Stimulated activated CD4-positive, alpha-beta T cell treated with anti-CD3 and anti-CD28 coated beads, TNF-alpha, amount 100 ng/mL, for 1 hour (primary cell): ENCODE measurements at regions not wholly inside any gene's neighbourhood (a gene's known extent, or its start where the extent isn't known, plus 50 kb on each side); places are given as distances from the start of the nearest gene placed in this dataset.

Experiments used
- DNase-seq, 3 donors: peaks; one replicate each; pipeline ENCODE4 v3.0.0-alpha.2; 2020; ENCODE audit warnings: low read depth in 3 of 3, low spot score in 1 of 3

DNA sequence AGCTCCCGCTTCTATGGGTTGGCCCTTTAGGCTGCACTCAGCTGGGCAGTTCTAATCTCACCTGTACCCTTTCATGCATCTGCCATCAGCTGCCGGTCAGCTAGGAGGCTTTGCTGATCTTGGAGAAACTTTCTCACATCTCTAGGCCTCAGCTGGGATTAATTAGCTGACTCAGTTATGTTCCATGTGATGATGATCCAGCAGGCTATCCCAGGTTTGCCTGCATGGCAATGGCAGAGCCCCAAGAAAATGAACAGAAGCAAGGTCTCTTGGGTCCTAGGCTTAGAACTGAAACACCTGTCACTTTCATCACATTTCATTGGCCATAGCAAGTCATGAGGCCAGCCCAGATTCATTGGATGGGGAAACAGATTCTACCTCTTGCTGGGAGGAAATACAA is 304.6 kb upstream of the TBC1D5 start:
- DNase-seq = no peak

DNA sequence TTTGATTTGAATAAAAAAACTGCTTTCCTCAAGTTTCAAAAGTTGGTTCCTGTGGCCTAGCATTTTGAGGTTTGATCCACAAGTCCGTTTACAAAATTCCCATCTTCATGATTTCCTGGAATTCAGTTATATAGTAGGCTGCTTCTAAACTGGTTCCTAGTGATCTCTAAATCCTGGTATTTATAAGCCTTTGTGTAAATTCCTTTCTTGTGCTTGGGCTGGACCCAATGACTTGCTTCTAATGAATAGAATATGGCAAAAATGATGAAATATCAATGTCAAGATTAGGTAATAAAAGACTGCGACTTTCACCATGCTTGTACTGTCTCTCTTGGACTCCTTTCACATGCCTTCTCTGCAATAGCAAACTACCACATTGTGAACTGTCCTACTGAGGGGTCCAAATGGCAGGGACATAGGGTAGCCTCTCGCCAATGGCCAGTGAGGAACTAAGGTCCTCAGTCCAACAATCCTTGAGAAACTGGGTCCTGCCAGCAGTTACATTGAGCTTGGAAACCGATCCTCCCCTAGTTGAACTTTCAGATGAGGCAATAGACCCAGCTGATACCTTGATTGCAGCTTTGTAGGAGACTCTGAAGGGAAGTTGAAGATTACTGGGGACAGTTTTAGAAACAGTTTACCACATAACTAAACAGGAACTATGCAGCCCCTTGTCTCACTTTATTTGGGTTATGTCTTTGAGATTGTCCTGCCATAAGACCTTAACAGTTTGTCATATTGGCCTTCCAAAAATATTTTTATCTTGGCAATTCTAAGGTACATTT is 303.9 kb upstream of the TBC1D5 start:
- no peak for DNase-seq

DNA sequence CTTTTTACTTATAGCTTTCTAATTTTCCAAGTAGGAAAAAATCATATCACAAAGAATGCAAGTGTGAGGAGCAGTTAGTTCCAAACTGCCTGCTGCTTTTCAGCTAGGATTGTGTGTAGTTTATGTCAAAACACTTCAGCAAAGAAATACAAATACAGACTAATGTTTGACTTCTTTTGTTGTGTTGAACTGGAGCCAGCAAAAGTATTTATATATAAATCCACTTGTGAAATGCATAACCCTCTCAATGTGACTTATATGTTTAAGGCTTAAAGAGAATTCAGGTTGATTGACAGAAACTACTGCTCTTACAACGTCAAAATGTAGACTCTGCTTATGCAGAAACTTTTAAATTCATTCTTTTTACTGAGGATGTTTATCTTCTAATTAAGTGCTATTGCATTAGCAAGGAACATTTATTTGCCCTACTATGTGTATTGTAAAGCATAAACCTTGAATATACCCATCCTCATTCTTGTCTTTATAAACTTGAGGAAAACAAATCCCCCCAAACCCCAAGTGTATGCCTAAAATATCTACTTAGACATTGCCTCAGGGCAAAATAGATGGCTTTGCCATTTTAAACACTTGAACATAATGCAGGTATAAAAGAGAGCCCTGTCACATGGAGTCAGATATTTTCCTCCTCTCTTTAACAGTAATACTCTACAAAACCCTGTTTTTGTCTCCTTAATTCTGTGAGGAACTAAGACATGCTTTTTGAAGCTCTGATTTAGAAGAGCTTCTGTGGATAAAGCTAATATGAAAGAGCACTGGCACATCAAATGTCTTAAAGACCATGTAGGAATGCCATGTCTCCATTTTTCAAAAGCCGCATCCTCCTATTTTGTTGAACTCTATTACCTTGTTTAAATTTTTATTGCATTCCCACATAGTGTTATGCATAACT is 302.8 kb upstream of the TBC1D5 start:
- DNase-seq = no peak

DNA sequence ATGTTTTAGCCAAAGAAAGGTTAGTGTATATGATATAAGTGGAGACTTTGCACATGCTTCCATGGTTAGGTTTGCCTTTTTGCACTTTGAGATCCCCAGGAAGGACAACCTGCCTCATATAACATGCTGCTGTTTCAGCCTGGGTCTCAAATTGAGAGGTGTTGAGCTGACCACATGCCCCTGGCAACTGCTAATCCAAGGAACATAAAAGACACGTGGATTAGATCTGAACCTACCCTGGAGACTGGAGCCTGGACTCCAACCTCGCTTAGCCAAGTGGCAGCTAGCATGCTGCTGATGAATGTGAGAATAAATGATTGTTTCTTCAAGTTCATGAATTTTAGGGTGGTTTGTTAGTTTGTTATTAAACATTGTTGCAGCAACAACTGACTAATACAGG is 301.8 kb upstream of the TBC1D5 start:
- no peak for DNase-seq

DNA sequence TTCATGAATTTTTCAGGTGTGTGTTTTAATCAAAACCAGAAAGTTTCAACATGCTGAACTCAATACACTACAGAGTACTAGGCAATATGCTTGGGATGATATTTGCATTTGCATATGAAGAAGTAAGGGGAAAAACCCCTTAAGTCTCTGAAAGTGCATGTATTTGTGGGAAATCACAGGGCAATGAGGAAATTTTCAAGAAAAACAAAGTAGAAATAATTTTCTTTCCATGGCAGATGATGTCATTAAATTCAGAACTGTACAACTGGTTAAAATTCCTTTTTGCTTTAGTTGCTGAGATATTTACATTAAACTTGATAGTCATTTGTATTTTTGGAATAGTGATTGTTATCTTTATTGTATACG is 294.0 kb upstream of the TBC1D5 start:
- DNase-seq = no peak

DNA sequence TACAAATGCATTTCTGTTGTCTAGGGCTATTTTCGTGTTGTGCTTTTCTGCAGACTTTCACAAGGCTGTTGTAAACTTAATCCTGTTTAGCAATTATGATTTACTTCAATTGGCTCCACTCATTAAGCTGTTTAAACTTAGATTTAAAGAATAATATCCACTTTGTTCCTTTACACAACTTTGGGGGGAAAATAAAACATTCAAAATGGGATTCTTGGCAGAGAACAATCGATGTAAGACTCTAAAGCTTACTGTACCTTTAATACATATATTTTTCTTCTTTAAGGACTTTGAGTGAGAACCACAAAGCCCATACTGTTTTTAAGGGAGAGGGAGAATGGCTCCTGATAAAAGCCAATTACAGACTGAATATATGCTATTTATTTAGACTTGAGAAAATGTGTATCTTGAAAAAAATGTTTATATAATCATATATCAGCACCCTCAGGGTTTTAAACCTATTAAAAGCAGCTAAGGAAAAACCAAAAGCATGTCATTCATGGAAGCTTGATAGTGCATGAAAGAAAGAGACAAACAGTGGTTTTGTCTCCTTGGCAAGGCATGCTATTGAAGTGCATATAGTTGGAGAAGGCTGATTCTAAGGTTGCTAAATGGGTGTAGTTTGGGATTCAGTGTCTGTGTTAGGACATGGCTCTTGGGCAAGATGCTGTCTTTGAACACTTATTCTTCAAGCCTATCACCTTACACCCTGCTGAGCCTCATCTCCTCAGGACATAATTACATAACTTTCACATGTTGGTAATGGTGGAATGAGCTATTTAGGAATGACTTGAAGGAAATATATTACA is 293.4 kb upstream of the TBC1D5 start:
- DNase-seq = no peak

DNA sequence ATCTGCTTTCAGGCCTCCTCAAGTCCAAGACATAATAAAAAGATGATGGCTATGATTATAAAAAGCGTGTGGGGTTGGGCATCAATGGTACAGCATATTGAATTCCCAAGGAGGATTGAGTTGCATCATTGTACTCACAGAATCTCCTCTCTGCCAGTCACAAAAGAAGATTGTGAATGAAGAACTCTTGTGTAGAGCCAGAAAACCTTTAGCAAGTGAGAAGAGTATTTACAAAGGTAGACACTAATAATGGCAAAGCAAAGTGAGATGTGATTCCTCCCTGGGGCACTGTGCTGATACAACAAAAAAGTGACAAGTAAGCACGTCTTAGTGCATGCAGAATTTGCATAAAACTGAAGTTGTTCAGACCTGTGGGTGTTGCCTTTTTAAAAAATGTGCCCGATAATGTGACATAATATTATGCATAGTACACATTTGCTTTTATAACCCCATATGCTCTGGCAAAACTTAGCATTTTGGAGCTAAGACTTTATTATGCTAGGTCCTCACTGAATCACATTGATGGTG is 291.2 kb upstream of the TBC1D5 start:
- DNase-seq = no peak

DNA sequence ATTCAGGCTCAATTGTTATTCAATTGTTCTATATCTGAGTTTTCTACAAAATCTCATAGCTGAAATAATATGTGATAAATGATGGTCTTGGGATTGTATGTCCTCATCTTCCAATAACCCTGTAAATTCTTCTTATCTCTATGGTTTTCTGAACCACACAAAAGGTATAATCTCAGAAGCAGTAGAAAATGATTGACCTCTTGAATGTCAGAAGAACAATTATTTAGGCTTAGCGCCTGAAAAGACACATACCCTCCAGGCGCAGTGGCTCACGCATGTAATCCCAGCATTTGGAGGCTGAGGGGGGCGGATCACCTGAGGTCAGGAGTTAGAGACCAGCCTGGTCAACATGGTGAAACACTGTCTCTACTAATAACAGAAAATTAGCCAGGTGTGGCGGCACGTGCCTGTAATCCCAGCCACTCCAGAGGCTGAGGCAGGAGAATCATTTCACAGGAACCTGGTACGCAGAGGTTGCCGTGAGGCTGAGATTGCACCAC is 288.0 kb upstream of the TBC1D5 start:
- no peak for DNase-seq

DNA sequence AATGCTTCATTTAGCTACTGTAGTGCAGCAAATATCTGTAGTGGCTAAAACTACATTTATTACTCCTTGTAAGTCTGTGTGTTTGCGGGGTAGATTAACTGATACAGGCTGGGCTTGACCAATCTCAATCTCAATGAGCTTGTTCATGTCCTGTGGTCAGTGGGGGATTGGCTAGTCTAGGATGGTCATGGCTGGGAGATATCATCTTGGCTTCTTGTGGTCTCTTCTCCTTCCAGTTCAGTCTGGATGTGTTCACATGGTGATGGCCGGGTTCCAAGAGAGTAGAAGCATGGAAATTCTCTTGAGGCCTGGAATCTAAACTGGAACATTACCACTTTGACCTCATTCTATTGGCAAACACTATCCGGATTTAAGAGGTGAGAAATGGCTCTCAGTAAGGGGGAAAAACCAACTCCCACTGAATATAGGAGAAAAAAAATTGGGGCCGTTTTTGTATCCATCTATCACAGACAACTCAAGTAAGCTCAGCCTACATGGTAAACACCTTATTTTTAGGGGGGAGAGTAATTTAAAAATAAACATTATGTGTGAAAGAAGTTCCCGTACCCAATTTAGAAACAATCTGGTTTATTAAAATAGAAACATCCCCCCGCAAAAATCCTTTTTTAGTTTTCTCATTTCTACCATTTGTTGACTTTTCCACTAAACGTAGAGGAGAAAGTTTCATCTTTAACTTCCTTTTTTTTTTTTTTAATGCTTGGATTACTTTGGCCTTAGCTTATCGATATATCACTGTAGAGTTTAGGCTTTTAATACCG is 284.9 kb upstream of the TBC1D5 start:
- DNase-seq = no peak

DNA sequence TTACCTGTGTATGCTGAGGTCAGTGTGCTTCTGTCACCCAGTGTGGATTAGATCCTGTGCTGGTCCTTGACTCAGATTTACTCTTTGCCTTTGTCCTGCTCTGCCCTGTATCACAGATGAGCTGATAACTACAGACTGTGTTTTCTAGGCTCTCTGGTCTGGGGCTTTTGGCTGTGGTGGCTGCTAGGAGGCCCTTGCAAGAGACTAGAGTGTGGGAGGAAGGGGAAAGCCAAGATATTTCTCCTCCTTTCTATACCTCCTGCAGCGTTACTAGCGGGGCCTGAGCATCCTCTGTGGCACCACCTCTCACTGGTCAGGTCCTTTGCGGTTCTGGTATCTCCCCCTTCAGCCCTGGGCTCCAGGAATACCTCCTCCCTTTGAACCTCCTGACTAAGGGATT is 282.3 kb upstream of the TBC1D5 start:
- no peak for DNase-seq

DNA sequence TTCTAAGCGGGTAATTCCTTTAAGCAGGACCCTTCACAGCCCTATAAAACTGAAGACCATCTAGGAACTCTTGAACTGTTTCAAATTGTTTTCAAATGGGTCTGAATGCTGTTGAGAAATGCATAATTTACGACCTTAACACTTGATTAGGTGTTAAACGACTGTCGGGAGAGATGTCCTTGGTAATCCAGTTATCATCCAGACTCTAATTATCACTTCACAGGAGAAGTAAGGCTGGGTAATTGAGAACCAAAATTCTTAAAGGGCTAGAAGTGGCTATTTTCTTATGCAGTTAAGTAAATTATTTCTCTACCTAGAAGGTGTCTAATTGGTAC is 276.7 kb upstream of the TBC1D5 start:
- DNase-seq = no peak

DNA sequence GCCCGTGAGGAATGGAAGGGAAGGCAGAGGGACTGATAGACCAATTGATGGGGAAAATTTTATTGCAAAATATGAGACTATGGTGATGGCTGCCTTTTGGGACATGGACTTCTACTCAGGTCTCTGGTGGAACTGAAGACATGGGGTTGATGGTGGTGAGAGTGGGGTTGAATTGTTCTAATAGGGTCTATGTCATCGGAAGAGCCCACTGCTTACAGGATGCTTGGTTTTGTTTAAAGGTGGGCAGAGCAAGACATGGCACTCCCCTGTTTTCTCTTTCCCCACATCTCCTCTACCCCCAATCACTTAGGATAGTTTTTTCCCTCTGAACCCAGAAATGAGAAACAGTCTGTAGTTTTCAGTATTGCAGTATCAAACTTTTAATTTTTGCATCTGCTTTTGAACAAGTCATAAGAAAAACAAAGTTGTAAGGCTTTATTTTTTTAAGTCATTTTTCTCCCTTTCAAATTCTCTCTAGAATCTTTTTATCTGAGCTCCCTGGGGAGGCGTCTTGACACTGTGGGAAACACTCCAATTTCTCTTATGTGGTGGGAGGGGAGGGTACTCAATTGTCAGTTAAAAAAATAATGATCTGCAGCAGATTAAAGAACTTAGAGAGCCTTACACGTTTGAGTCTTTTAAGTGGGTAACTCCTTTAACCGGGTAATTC is 276.2 kb upstream of the TBC1D5 start:
- no peak for DNase-seq

DNA sequence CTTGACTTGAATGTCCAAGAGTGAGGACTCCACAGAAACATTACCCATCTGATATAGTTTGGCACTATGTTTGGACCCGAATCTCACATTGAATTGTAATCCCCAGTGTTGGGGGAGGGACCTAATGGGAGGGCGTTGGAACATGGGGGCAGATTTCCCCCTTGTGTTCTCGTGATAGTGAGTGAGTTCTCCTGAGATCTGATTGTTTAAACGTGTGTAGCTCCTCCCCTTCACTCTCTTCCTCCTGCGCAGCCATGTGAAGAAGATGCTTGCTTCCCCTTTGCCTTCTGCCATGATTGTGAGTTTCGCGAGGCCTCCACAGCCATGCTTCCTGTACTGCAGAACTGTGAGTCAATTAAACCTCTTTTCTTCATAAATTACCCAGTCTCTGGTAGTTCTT is 273.9 kb upstream of the TBC1D5 start:
- DNase-seq = no peak

DNA sequence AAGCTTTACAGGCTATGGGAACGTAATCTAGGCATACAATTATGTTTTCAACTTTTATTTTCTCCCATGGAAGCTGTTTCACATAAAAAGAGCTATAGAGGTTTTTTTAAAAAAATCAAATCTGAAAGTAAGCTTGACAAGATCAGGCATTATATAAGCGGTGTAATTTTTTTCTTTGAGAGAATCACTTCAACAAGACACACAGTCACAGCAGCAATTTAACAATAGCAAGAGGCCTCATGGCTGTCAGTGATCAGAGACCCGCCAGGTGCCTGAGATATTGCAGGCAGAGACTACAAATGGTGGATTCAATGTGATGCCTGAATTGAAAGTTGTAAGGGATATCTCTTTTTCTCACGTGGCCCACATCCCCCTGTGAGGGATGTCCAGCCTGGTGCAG is 270.5 kb upstream of the TBC1D5 start:
- no peak for DNase-seq

DNA sequence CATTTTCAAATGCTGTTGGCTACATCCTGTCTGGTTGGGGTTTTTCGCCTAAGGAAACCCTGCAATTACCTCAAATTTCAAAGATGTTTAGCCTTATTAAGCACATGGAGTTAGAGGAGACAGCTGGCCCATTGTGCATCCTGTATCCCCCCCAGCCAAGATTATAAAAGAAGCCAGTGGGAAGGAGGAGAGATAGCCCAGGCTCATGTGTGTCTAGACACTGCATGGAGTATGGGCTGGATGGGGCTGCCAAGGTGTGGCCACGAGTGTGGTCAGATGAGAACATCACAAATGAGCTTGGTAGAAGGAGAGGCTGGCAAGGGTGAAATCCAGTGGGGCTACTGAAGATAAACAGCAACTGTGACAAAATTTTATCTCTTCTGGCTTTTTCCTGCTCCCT is 270.0 kb upstream of the TBC1D5 start:
- no peak for DNase-seq

DNA sequence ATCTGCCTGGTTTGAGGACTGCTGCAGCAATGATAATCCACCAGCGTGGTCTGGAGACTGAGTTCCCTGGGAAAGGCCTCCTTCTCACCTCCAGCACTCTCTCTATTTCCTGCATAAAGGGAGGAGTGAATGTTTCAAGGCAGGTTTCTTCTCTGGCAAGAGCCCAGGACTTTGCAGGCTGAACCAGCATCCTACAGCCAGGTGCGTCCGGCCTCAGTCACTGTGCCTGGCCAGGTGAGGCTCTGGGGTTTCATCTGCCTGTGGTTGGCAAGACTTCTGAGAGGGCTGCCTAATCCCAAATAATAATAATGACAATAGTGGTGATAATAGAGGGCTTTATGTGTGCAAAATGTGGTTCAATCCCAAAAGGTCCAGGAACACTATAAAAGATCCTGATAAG is 269.0 kb upstream of the TBC1D5 start:
- DNase-seq = no peak

DNA sequence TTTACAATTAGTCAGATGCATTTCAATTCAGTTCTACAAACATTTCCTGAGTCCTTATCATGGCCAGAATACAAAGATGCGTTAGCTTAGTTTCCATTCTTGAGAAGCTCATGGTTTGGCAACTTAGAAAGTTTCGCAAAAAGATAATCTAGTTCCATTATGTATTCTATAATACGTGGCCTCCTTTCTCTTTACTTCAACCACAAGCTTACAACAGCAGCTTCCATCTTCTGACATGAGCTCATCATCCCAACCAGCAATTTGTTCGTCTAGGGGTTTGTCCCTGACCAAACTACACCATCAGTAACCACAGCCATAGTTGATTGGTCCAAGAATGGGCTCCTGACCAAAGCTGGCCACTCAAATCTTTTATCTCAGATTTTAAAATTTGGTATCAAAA is 267.6 kb upstream of the TBC1D5 start:
- DNase-seq = no peak

DNA sequence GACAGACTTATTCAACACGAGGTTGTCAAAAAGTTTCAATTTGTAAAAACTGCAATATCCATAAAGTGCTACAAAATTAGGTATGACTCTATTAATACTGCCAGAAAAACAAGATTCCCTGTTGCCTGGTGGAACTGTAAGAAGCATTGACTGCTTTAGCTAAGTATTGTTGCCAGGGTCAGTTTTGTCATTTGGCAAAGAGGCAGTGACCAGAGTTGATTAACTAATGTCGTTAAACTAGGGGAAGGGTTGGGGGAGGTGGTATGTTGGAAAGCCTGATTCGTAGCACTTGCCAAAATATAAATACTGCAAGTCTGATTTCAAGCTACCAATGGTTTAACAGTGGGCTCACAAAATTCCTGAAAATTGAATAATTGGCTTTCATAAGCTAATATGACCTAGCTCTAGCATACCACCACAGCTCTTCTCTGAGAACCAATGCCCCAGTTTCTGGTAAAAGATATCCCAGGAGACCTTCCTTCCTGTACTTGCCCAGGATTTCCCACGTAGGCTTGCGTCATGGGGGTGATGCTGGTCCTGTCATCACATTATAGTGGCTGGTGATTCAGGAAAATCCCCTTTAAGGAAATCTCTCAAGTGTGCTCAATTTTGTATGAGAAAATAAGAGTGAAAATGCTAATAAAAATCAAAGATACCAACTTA is 266.4 kb upstream of the TBC1D5 start:
- DNase-seq = no peak

DNA sequence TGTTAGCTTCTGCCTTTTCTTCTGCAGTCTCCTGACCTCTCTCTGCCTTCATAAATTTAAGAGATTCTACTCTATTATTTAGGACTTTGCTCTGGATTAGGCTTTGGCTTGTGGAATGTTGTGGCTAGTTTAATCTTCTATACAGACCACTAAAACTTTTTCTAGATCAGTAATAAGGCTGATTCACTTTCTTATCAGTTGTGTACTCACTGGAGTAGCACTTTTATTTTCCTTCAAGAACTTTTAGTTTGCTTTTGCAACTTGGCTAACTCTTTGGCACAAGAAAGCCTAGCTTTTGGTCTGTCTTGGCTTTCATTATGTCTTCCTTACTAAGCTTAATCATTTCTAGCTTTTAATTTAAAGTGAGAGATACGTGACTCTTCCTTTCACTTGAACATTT is 265.5 kb upstream of the TBC1D5 start:
- DNase-seq = no peak

DNA sequence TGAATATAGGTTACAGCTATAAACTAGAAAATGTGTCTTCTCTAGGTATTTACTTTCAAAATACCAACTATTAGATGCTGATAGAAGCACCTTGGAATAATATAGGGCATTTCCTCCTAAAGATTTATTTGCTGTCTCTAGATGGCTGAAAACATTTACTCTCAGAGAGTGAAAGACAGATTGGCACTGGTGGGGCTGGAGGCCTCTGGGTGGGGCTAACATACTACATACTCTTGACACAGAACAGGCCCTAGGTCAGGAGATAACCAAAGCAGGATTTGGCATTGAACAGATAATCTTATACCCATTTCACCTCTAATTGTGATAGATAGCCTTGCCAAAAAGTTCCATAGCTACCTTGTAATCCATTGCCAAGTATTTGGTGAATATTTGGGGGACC is 253.3 kb upstream of the TBC1D5 start:
- no peak for DNase-seq
